Tibial nerve (tissue), 4 donors: ENCODE measurements at regions not wholly inside any gene's neighbourhood (a gene's known extent, or its start where the extent isn't known, plus 50 kb on each side); places are given as distances from the start of the nearest gene placed in this dataset.

Experiments used
- EP300 ChIP-seq, 2 donors: sonication (generic); formaldehyde crosslinking; IDR thresholded peaks; one replicate each; pipeline ENCODE4 v1.6.1; 2017; ENCODE audit warnings: antibody characterized with exemption in 2 of 2, mild to moderate bottlenecking in 1 of 2
- TF ChIP-seq, protein P1 (sequence below), 5 experiments: fragments of 200-600 bp in 3 of 5; fragments of 450-650 bp in 2 of 5; sonication (generic) in 3 of 5; IDR thresholded peaks; one replicate each; pipeline ENCODE4 v1.5.1; 2016 to 2019; ENCODE audit warnings: antibody characterized with exemption in 5 of 5, mild to moderate bottlenecking in 3 of 5, moderate library complexity in 2 of 5

- no peak for TF ChIP-seq EP300 (IDR thresholded peaks at IDR 0.05)
- TF ChIP-seq, protein P1, sequence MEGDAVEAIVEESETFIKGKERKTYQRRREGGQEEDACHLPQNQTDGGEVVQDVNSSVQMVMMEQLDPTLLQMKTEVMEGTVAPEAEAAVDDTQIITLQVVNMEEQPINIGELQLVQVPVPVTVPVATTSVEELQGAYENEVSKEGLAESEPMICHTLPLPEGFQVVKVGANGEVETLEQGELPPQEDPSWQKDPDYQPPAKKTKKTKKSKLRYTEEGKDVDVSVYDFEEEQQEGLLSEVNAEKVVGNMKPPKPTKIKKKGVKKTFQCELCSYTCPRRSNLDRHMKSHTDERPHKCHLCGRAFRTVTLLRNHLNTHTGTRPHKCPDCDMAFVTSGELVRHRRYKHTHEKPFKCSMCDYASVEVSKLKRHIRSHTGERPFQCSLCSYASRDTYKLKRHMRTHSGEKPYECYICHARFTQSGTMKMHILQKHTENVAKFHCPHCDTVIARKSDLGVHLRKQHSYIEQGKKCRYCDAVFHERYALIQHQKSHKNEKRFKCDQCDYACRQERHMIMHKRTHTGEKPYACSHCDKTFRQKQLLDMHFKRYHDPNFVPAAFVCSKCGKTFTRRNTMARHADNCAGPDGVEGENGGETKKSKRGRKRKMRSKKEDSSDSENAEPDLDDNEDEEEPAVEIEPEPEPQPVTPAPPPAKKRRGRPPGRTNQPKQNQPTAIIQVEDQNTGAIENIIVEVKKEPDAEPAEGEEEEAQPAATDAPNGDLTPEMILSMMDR (IDR thresholded peaks at IDR 0.05) = no peak
These were observed 151.3 kb upstream of the SULF2 start for GRCh38 chr20:47936612-47937011.
